ENCODE measurements at regions not wholly inside any gene's neighbourhood (a gene's known extent, or its start where the extent isn't known, plus 50 kb on each side); places are given as distances from the start of the nearest gene placed in this dataset.

GRCh38 chr5:6822556-6823343 is 109.5 kb downstream of the TENT4A start (continued):
- TF ChIP-seq E2F6 (IDR thresholded peaks at IDR 0.05): no peak
- no peak for TF ChIP-seq RFX5 (IDR thresholded peaks at IDR 0.05; ENCODE audit: borderline replicate concordance, low read depth, low read length)
- no peak for TF ChIP-seq ATF3 (IDR thresholded peaks at IDR 0.05; ENCODE audit: insufficient read depth, low read depth, low read length)

Measured in H1 (cell line).